ENCODE measurements at regions not wholly inside any gene's neighbourhood (a gene's known extent, or its start where the extent isn't known, plus 50 kb on each side); places are given as distances from the start of the nearest gene placed in this dataset.

GRCh38 chr15:58306591-58307312 is 125.0 kb upstream of the LIPC start (continued):
- TF ChIP-seq ZBTB39 (CRISPR knock-in tag; IDR thresholded peaks at IDR 0.05) (no peak; the same call in 1 of the 2 replicates), ZNF256 (CRISPR knock-in tag; conservative IDR thresholded peaks at IDR 0.05) (no peak), ZNF724P (CRISPR knock-in tag; IDR thresholded peaks at IDR 0.05; ENCODE audit: borderline replicate concordance) (no peak), ZNF484 (CRISPR knock-in tag; IDR thresholded peaks at IDR 0.05; ENCODE audit: borderline replicate concordance, low read depth) (no peak), BHLHE40 (IDR thresholded peaks at IDR 0.05; ENCODE audit: low read length) (no peak), ARID3A (IDR thresholded peaks at IDR 0.05; ENCODE audit: low read depth, low read length) (no peak), ZC3H4 (CRISPR knock-in tag; IDR thresholded peaks at IDR 0.05; ENCODE audit: borderline replicate concordance) (no peak), HHEX (CRISPR knock-in tag; IDR thresholded peaks at IDR 0.05) (no peak), ZNF460 (CRISPR knock-in tag; IDR thresholded peaks at IDR 0.05; ENCODE audit: borderline replicate concordance) (no peak), ZNF761 (CRISPR knock-in tag; conservative IDR thresholded peaks at IDR 0.05) (no peak), POGZ (CRISPR knock-in tag; IDR thresholded peaks at IDR 0.05) (peak; percentile 52; the same call in 1 of the 2 replicates), SOX5 (CRISPR knock-in tag; IDR thresholded peaks at IDR 0.05; ENCODE audit: borderline replicate concordance) (peak; percentile 53; the same call in 1 of the 2 replicates), MBD4 (IDR thresholded peaks at IDR 0.05; ENCODE audit: borderline replicate concordance, low read length) (no peak), PHF21A (CRISPR knock-in tag; IDR thresholded peaks at IDR 0.05) (no peak)
- TF ChIP-seq, protein P1, sequence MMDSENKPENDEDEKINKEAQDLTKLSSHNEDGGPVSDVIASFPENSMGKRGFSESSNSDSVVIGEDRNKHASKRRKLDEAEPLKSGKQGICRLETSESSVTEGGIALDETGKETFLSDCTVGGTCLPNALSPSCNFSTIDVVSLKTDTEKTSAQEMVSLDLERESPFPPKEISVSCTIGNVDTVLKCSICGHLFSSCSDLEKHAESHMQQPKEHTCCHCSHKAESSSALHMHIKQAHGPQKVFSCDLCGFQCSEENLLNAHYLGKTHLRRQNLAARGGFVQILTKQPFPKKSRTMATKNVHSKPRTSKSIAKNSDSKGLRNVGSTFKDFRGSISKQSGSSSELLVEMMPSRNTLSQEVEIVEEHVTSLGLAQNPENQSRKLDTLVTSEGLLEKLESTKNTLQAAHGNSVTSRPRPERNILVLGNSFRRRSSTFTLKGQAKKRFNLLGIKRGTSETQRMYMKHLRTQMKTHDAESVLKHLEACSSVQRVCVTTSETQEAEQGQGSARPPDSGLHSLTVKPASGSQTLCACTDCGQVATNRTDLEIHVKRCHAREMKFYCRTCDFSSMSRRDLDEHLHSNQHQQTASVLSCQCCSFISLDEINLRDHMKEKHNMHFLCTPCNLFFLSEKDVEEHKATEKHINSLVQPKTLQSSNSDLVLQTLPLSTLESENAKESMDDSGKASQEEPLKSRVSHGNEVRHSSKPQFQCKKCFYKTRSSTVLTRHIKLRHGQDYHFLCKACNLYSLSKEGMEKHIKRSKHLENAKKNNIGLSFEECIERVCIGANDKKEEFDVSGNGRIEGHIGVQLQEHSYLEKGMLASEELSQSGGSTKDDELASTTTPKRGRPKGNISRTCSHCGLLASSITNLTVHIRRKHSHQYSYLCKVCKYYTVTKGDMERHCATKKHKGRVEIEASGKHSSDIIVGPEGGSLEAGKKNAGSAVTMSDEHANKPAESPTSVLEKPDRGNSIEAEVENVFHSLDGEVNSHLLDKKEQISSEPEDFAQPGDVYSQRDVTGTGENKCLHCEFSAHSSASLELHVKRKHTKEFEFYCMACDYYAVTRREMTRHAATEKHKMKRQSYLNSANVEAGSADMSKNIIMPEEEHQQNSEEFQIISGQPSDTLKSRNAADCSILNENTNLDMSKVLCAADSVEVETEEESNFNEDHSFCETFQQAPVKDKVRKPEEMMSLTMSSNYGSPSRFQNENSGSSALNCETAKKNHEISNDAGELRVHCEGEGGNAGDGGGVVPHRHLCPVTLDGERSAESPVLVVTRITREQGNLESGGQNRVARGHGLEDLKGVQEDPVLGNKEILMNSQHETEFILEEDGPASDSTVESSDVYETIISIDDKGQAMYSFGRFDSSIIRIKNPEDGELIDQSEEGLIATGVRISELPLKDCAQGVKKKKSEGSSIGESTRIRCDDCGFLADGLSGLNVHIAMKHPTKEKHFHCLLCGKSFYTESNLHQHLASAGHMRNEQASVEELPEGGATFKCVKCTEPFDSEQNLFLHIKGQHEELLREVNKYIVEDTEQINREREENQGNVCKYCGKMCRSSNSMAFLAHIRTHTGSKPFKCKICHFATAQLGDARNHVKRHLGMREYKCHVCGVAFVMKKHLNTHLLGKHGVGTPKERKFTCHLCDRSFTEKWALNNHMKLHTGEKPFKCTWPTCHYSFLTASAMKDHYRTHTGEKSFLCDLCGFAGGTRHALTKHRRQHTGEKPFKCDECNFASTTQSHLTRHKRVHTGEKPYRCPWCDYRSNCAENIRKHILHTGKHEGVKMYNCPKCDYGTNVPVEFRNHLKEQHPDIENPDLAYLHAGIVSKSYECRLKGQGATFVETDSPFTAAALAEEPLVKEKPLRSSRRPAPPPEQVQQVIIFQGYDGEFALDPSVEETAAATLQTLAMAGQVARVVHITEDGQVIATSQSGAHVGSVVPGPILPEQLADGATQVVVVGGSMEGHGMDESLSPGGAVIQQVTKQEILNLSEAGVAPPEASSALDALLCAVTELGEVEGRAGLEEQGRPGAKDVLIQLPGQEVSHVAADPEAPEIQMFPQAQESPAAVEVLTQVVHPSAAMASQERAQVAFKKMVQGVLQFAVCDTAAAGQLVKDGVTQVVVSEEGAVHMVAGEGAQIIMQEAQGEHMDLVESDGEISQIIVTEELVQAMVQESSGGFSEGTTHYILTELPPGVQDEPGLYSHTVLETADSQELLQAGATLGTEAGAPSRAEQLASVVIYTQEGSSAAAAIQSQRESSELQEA (CRISPR knock-in tag; IDR thresholded peaks at IDR 0.05; ENCODE audit: not compliant biosample characterization) = no peak
